HG02588 (cell line): ENCODE measurements at regions not wholly inside any gene's neighbourhood (a gene's known extent, or its start where the extent isn't known, plus 50 kb on each side); places are given as distances from the start of the nearest gene placed in this dataset.

Experiments used
- ATAC-seq: cut with Tn5 transposase; IDR thresholded peaks from one replicate; pipeline ENCODE4 v1.9.1; 2021; ENCODE audit warnings: mild to moderate bottlenecking, moderate library complexity; ENCODE audit not compliant: unreplicated experiment

DNA sequence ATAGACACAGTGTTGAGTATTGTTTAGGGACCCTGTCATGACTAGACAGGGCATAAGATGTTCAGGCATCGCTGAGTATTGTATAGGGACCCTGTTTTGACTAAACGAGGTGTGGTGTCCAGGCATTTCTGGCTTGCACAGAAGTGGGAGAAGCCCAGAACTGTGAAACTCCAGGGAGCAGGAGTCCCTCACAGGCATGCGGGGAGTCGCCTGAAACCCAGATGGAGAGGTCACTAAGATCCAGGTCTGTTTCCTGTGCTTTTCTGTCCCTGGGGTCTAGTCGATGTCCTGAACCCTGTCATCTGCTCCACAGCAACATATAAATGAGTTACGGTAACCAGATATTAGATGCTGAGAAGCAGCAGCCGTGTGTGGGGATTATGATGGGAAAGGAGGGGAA lies 469.0 kb upstream of the SALL3 start:
- no peak for ATAC-seq

DNA sequence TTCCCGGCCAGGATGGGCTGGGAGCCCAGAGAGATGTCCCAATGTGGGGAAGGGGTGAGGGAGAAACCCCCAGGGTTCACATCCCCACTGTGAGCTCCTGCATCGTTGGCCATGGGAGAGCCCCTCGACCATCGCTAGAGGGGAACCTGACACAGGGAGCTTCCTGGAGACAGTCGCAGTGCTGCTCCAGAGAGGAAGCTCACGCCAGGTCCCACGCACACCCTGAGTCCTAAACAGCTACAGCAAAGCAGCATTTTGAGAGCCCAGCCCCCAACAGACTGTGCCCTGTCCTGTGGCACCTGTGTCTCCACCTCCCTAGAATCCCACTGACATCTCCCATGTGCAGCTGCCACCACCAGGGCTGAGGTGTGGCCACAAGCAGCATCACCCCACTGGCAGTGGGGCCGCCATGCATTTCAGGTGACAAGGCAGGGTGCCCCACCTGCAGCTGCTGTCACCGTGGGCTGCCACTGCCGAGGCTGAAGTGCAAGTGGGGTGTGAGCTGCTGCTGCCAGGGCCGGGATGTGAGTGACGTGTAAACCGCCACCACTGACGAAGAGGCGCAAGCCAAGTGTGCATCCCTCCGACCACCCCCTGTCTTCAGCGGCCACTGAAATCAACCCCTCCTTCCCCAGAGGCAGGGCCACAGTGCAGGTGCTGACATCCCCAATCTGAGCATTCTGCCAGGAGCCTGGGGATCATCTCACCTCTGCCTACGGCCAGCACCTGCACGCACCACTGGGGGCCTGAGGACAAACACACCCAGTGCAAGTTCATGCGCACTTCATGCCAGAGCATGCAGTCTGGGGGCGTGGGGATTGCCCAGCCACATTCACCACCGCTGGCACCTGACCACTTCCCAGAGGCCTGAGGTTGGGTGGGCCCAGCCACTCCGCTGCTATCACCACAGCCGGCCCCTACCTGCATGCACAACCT lies 467.7 kb upstream of the SALL3 start:
- ATAC-seq: no peak

DNA sequence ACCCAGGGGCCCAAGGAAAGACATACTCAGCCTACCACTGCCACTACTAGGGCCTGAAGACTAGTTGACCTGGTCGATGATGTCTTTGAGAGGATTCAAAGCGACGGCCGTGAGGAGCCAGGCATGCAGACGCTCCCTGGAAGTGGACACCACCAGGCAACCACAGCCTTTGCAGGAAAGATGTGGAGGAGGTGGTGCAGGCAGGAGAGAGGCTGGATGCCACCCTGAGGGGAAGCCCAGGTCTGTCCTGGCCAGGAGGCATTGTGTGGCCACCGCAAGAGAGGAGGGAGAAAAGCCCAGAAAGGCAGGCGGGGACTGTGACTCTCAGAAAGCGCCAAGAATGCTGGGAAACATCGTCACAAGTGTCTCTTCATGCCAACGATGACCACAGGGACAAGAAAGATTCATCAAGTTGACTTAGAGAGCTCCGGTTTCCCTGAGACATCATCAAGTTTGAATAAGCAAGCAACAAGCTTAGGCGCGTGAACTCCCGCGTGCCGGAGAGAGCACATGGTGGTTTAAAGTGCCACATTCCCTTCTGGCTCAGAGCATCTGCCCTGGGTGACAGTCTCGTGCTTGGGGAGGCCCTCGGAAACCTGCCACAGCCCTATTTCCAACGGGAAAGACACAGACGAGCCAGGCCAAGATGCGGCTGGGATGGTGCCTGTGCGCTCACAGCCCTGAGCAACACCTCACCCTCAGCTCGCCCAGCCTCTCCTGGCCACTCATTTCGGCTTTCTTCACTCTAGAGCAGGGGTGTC lies 464.5 kb upstream of the SALL3 start:
- no peak for ATAC-seq

DNA sequence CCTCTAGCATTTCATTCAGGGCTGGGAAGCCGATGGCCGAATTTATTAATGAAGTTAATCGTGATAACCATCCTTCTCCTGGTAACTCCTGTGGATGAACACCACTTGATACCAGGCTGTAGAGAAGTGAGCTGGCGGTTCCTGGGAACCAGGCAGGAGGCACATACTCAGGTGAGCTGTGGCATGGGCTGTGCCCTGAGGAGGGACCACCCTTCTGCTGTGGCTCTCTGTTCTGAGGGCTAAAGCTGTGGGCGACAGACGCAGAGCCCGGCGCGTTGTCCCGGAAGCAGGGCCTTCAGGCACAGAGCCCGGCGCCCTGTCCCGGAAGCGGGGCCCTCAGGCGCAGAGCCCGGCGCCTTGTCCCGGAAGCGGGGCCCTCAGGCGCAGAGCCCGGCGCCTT lies 462.3 kb upstream of the SALL3 start:
- no peak for ATAC-seq

DNA sequence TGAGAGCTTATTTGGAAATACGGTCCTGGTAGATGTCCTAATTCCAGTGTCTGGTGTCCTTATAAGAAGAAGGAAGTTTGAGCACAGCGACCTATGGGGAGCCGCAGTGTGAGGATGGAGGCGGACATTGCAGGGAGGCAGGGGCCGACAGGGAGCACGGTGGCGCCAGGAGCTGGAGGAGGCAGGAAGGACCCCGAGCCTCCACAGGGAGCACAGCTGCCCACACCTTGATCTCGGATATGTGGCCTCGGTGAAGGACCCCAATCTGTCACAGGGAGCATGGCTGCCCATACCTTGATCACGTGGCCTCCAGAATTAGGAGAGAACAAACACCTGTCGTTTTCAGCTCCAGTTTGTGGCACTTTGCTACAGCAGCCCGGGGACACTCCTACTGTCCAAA lies 461.6 kb upstream of the SALL3 start:
- ATAC-seq: no peak

DNA sequence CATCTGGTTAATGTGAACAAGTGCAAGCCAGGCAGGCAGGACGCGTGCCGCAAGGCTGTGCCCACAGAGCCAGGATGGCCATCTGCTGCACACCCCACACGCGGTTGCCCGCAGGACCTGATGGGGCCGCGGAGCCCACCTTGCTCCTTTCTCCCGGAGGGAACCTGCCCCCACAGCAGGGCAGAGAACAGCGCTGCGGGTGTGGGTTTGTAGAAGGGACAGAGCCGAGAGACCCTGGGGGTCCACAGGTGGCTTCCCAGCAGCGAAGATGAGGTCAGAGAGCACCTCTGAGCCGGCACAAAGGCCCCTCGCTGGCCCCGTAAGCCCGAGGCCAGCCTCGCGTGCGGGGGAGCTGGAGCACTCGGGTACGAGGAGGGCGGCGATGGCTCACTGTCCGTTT lies 460.8 kb upstream of the SALL3 start:
- no peak for ATAC-seq

DNA sequence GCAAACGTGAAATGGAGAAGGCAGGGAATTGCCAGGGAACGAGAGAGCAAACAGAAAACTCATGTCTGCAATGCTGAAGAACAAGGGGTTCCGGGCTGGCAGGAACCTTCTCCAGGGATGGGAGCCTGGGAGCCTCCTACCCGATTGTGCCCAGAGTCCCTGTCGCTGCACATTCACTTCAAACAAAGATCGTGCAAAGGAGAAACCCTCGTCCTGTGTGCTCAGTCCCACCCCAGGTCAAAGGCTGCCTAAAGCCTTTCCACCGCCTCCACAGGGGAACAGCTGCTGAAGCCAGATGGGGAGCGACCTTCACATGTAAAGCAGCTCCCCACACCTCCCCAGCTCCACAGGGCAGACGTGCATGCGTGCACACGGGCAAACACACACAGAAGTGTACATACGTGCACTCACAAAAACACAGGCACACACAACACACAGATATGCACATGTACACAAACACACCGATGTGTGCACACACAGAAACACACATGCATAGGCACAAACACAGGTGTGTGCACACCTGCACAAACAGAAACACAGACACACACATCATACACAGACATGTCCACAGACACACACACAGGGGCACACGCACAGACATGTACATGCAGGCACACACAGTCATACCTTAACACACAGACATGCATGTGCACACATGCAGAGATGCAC lies 460.1 kb upstream of the SALL3 start:
- no peak for ATAC-seq

DNA sequence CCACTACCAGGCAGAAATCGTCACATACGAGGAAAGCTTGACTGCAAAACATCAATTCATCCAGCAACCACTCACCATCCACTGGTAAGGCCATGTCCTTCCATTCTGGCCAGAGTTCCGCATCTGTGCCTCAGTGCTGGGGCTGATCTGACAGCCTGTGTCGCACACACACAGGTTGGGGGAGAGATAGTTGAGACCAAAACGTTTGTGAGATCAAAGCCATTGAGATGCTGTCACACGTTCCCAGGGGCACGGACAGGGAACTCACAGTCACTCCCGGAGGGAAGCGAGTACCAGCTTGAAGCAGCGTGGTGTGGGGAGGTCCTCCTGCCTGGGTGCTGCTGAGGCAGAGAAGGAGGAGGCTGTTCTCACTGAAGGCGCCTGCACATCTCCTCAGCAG lies 458.5 kb upstream of the SALL3 start:
- ATAC-seq: no peak

DNA sequence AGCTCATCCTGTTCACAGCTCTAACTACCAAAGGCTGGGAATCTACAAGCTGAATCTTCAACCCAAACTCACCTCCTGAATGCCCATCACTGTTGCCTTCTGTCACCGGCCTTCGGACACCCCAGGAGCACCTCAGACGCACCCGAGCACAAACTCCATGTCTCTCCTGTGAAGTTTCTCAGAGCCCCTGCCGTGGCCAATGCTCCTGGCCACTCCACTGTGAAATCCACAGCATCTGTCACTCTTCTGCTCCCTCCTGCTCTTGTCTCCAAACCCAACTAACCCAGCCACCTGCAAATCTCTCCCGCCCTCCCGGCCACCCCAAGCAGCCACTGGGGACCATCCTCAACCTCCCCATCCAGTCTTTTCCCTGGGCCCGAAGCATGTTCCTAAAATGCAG lies 457.9 kb upstream of the SALL3 start:
- no peak for ATAC-seq

DNA sequence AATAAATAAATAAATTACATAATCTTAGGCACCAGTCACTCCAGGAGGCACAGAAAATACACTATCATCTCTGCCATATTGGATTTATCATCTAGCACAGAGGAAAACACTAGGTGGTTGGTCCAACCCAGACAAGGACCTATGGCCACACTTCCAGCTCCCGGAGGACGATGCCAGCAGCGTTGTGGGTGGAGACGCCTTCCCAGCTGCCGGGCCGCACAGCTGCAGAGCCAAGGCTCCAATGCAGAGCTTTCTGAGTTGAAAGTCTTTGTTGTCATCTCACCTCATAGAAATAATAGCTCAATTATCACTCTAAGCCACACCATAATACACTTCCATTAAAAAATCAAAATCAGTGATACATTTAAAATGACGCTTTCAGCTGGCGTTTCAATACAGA lies 457.1 kb upstream of the SALL3 start:
- ATAC-seq: no peak

DNA sequence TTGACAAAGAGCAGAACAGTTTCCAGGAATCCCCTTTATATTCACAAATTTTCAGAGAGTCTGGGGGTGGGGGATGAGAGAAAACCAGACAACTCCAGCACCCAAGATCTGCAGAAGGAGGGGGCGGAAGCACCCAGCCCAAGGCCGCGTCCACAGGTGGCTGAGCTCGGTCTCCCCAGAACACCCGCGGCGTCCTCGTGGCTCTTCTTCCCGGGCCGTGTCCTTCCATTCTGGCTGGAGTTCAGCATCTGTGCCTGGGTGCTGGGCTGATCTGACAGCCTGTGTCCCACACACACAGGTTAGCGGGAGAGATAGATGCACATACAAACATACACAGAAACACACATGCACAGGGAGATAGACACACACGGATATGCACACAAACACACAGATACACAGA lies 455.8 kb upstream of the SALL3 start:
- ATAC-seq: no peak

DNA sequence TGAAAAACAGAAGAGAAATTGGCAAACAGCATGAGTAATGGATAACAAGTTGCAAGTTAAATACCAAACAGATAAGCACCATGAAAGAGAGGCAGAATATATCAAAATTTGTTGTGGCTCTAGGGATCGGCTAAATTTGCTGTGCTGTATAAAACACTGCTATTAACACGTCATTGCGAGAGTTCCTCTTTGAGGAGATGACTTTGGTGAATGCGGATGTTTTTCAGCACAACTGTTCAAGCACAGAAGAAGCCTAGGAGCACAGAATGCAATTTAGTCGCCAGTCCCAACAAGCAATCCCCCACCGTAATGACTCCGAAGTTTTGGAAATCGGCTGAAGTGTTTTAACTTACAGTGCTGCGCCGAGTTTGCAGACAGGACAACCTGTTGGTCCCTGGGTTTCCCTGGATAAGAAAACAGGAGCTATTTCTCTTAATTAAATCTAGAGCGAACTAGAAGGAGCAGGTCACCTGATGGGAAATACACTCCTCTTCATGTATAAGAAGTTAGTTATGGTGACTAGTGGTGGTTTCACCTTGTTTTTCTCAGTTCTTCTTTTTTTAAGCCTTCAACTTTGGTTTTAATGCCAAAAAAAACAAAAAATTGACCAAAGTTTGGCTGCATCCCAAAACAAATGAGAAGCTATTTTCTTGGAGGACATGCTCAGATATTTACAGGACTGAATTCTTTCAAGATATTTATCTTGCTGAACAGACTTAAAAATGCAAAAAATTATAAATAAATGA lies 454.1 kb upstream of the SALL3 start:
- no peak for ATAC-seq

DNA sequence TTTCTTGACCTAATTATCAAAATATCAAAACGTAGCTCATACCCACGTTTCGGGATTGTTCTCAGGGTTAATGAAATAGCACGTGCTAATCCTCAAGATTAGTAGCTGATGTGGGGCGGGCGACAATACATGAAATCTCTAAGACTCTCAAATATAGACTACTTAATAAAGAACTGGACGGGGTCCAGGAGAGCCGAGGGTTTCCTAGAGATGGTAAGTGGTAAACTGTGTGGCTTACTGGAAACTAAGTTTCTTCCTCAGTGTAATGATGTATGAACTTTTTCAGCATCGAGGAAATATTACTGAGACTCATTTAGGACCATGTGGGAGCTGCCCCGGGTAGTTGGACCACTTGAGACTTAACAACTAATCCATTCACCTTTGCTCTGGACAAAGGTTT lies 453.3 kb upstream of the SALL3 start:
- no peak for ATAC-seq

DNA sequence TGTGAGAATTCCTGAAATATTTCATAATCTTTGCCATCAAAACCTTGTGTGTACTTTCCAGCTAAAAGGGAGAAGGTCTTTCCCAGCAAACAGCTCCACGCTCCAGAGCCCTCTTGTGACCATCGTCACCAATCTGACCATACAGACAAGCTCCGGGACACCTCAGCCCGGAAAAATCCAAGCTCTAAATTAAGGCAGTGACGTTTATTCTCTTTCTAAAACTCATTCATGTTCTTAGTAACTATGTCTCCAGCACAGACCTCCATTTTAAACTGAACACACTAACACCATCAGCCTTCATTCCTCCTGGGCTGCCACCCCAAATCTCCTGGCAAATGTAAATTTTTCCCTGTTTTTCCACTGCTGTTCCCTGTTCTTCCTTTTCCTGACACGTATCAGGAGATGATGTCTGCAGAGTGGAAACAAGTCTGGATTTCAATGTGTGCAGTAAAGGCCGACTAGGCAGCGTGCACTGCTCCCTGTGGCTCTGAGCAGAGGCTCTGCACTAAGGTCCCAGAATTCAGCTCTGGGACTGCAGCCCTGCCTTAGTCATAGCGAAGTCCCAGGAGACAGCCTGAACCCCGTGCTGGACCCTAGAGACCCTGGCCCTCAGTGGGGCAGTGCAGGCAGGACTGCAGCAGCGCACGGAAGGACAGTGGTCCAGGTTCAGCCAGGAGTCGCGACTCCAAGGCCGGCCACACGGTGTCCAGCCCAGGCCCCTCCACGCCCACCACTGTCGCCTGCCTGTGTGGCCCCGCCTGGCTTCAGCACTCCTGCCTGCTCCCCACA lies 452.5 kb upstream of the SALL3 start:
- no peak for ATAC-seq

DNA sequence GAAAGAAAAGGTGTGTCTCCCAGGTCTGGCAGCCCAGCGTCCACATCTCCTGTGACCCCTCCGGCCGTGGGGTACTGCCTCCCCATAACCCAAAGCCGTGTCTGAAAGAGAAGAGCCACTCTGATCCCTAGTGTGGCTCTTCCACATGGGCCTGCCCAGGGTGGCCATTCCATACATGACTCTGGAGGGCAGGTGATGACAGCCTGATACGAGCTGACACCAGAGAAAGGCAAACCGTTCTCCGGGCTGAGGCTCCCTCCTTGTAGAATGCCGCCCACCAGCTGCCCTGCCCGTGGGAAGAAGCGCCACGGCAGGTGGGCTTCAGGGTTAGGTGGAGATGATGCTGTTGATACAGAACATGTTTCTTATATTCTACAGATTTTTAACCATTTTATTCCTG lies 451.6 kb upstream of the SALL3 start:
- ATAC-seq: no peak

DNA sequence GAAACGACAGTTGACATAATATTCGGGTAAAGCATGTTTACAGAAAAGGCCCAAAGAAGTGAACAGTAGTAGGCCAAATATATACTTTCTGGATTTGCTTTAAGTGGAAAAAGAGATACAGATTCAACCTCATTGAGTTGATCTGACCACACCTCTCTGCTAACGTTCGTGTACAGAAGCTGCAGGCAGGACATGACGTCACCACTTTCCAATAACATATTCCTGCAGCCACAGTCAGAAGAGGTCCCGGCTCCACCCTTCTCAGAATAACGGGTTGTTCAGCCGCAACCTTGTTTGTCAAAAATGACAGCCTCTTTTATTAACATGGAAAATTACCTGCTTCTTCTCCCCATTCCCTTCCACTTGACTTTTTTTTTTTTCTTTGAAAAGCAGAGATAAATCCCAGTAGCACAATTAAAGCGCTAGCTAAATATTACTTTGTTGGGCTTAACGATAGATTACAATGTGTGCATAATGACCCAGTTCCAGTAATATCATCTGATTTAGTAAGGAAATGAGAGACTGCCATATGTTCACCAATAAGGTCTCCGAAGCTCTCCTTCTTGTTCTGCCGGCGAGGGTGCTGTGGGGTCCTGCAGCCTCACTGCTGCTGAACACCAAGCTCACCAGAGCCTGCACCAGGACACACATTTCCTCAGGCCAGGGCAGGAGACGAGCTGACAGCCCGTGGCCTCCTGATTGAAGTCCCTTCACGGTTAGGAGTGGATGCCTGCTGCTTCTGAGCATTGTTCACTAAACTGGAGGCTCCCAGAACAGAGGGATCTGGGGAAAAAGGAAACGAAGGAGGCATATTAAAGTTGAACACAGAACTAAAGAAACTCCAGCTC lies 451.0 kb upstream of the SALL3 start:
- no peak for ATAC-seq

DNA sequence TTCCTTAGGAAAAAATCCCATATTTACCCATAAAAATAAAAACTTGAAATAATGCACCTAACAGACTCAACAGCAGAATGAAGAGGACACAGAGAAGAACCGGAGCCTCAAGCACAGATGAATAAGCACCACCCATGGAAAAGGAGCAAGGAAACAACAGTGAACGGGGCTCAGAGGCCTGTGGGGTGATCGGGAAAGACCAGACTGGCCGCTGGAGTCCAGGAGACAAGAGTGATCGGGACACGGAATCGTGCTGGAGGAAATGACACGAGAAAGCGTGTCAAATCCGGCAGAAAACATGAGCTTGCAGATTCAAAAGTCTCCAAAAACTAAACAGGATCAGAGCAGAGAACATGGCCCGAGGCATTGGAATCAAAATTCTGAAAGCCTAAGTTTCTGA lies 448.0 kb upstream of the SALL3 start:
- ATAC-seq: no peak

DNA sequence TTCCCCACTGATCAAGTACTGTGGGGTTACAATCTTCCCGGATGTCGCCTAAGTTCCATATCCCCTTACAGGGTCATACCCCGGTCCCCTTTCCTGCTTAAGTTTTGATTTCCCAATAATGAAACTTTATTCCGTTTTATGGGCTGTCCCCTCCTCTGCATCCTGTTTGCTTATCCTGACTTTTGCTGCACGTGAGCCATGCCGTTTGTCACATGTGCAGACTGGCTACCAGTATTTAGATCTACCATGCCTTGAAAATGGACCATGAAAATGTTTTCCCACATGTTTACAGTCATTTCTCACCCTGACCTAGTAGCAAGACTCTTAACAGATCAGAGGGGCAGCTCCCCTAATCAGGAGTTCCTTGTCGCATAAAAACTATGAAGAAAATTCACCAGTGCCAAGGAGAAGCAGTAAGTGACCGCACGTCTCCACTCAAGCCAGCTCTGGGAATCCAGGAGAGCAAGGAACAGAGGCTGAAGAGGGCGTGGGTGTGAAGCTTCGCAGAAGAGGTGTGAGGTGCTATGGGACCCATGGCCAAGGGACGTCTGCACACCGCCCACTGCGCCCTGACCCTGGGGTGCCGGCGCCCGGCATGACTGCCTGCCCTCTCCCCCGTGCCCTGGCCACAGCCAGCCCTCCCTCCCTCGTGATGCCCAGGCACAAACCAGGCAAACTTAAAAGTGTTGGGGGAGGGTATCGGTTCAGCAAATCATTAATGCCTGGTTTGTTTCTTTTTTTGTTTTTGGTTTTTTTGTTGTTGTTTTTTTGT lies 440.8 kb upstream of the SALL3 start:
- ATAC-seq: no peak
